Tibial nerve (tissue), 4 donors: ENCODE measurements at regions not wholly inside any gene's neighbourhood (a gene's known extent, or its start where the extent isn't known, plus 50 kb on each side); places are given as distances from the start of the nearest gene placed in this dataset.

Experiments
- EP300 ChIP-seq, 2 donors: sonication (generic); formaldehyde crosslinking; IDR thresholded peaks; one replicate each; pipeline ENCODE4 v1.6.1; 2017; ENCODE audit warnings: antibody characterized with exemption in 2 of 2, mild to moderate bottlenecking in 1 of 2
- POLR2A ChIP-seq, 2 donors: fragments of 450-650 bp; IDR thresholded peaks; one replicate each; pipeline ENCODE4 v1.6.1; 2017; ENCODE audit warnings: antibody characterized with exemption in 2 of 2, mild to moderate bottlenecking in 2 of 2, moderate library complexity in 2 of 2
- TF ChIP-seq, protein P1 (sequence below), 5 experiments: fragments of 200-600 bp in 3 of 5; fragments of 450-650 bp in 2 of 5; sonication (generic) in 3 of 5; IDR thresholded peaks; one replicate each; pipeline ENCODE4 v1.5.1; 2016 to 2019; ENCODE audit warnings: antibody characterized with exemption in 5 of 5, mild to moderate bottlenecking in 3 of 5, moderate library complexity in 2 of 5

GRCh38 chr15:56837273-56837672 lies 81.2 kb upstream of the TCF12 start:
- TF ChIP-seq, protein P1, sequence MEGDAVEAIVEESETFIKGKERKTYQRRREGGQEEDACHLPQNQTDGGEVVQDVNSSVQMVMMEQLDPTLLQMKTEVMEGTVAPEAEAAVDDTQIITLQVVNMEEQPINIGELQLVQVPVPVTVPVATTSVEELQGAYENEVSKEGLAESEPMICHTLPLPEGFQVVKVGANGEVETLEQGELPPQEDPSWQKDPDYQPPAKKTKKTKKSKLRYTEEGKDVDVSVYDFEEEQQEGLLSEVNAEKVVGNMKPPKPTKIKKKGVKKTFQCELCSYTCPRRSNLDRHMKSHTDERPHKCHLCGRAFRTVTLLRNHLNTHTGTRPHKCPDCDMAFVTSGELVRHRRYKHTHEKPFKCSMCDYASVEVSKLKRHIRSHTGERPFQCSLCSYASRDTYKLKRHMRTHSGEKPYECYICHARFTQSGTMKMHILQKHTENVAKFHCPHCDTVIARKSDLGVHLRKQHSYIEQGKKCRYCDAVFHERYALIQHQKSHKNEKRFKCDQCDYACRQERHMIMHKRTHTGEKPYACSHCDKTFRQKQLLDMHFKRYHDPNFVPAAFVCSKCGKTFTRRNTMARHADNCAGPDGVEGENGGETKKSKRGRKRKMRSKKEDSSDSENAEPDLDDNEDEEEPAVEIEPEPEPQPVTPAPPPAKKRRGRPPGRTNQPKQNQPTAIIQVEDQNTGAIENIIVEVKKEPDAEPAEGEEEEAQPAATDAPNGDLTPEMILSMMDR (IDR thresholded peaks at IDR 0.05): no peak
- TF ChIP-seq POLR2A (IDR thresholded peaks at IDR 0.05) (no peak), EP300 (IDR thresholded peaks at IDR 0.05) (no peak)
